NOMO-1 treated with DMSO at 0.1 percent for 48 hours (cell line): ENCODE measurements at regions not wholly inside any gene's neighbourhood (a gene's known extent, or its start where the extent isn't known, plus 50 kb on each side); places are given as distances from the start of the nearest gene placed in this dataset.
A peak's percentile ranks its signal among the peaks of the same experiment; 100 is the strongest.
"Not testable (repeated sequence)": the region's sequence is repeated elsewhere in the genome, so short reads cannot be mapped to it uniquely, and the experiment has no call there.

Experiments
- DNase-seq: peaks from one replicate; lab custom pipeline; 2025; ENCODE audit not compliant: unreplicated experiment; lab: John Stamatoyannopoulos, UW

DNA sequence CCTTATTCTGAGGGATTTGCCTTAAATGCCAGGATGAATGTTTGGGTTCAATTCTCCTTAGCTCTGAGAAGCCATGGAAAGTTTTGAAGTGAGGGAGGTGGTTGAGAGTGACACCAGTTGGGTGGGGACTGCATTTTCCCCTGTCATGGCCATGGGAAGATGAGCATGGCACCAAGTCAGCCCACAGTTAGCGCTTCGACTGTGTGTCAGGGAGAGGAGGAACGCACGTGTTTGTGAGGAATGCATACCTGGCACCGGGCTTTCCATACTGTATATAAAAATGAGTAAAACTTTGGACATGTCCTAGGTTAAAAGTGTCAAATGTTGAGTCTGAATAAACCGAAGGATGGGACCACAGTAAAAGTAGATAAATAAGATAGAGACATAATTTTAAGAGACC lies 187.5 kb upstream of the KL start:
- no peak for DNase-seq

DNA sequence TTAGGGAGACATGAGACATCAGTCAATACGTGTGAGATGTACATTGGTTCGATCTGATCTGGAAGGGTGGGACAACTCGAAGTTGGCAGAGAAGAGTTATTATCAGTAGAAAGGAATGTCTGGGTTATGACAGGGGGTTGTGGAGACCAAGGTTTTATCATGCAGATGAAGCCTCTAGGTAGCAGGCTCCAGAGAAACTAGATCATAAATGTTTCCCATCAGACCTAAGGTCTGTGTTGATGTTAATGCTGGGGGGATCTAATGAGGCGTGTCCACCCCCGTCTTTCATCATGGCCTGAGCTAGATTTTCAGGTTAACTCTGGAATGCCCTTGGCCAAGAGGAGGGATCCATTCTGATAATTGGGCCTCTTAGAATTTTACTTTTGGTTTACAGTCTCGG lies 187.0 kb upstream of the KL start:
- no peak for DNase-seq

DNA sequence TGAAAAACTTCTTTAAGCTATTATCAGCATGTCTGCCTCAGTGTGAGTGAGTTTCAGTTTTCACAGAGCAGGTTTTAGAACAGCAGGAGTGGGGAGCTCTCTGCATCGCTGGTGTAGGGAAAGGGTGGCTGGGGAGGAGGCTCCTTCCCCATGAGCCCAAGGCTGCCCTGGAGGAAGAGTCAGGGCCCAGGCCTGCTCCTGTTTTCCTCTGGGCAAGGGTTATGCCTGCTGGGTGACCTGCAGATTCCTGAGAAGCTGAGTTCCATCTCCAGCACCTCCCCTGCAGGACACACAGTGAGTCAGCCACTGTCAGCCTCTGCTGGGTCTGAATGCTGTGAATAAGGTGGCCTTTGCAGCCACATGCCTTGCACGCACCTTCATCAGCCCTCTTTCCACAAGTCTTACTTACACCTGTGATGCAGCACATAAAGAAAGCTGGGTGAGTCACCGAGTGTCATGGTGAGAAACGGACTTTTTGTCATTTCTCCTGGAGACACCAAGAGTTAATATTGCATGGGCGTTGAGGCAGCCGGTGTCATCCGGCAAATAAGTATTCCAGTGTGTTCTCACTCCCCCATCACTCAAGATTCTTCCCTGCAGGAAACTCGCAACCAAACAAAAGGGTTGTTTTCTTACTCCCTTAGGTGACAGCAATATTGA lies 186.4 kb upstream of the KL start:
- DNase-seq, result no peak

DNA sequence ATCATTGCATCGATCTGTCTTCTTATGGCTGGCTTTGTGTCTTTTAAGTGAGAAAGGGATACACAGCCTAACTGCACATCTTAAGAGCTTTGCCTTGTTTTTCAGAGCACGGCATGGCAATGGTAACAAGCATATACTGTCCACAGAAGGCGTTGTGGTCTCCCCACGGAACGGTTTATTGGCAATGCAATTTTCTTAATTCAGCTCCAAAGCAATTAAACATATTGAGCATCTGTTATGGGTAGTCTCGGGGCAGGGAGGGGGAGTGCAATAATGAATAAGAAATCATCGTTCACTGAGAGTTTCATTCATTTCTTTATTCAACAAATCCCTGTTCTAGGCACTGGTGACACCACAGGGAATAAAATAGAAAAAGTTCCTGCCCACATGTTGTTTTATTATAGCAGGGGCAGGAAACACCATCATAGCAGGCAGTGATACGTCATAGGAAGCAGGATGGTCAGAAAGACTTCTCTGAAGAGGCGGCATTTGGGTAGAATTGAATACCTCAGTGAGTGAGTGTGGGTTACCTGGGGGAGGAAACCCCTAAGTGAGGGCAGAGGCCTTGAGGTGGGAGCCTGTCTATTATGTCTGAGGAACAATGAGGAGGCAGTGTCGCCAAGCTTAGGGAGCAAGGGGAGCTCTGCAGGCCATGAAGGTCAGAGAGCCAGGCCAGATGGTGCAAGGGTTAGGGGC lies 185.7 kb upstream of the KL start:
- DNase-seq, result no peak

DNA sequence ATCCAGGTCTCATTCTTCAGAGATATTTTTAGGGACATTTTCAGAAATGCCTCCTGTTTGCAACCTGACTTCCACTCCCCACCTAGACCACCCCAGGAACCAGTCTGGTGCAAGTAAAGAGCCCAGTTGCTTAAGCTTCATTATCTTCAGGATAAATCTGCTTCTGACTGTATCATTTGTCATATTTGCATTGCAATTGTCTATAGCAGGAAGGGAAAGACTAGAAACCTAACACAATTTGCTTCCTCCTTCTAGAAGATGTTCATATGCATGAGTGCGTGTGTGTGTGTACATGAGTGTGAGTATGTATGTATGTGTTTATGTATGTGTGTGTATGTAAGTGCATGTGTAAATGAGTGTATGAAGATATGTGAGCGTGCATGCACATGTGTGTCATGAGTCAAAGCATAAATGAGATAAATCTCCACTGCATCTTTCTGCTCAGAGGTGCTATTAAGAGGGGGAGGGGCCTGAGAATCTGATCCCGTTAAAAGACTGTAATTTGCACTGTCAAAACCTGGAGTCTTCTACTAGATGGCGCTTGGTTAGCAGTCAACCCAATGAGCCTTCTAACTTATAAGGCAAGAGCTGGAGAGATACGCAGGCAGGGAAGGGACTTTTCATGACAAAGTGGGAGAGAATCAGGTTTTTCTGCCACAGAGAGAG lies 178.8 kb upstream of the KL start:
- no peak for DNase-seq

DNA sequence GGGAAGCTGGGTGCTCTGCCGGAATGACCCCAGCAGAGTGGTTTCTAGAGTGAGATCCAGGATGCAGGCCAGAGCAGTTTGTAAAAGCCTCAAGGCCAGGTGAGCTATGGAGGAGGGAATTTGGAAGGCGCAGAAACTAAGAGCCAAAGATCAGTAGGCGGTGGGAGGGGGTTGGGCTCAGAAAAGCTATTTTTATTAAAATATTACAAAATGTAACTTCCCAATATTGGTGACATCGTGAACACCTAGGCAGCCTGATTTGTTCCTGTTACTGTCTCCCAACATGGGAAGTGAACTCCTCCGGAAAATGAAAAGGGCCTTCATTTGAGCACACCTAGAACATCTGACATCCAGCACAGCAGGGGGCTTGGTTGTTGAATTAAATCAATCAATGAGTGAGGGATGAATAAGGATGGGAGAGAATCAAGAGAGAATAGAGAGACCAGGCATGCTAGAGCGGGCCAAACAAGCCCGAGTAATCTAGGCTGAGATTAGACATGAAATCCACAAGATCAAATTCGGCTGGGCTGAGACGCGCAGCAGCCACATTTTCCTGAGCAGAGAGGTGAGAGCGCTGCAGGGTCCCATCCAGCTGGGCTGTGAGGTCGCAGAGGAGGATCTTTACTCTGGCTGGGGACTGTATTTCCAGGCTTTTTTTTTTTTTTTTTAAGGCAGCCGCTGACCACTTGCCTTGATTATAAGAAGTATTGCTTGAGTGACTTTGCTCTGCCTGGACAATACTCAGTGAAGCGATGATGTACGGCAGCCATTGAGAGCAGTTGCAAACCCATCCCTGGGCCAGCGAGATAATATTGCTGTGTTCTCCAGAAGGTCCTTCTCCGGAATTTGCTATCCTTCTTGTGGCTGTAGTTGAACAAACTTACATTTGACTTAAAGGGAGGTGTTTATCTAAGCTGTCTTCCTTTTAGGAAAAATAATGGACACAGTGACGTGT lies 178.0 kb upstream of the KL start:
- DNase-seq, result no peak

DNA sequence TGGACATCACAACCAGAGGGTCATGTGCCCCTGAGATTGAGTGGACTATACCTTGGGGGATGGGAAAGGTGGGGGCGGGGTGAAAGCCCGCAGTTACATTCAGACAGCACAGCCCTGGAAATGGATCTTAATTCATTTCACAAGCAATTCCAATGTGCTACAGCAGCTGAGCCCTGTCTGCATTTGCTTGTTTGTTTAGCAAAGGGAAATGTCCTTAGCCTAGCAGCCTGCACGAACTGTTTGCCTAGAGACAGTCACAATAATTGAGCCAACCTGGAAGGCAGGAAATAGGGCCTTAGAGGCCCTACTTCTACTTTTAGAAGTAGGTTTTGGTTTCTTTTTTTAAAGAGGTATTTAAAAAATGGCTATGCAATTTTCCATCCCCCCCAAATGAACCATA lies 177.3 kb upstream of the KL start:
- DNase-seq, result peak; percentile 84

DNA sequence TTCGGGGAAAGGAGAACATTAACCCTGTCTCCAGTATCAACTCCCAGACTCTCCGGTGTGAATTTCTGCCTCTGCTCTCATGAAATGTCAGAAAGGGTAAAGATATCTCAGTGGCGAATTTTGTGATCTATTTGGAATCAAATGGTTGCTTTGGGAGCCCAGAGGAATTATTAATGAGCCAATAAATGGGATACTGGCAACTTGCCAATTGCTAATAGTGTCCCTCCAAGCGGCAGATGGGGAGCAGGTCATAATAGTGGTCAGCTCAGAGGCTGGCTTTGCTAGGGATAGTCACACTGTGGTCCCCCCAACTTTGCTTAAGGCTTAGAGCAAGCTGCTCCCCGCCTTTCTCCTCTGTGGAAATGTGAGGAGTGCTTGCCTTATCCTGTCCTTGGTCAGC lies 176.1 kb upstream of the KL start:
- DNase-seq, result no peak

DNA sequence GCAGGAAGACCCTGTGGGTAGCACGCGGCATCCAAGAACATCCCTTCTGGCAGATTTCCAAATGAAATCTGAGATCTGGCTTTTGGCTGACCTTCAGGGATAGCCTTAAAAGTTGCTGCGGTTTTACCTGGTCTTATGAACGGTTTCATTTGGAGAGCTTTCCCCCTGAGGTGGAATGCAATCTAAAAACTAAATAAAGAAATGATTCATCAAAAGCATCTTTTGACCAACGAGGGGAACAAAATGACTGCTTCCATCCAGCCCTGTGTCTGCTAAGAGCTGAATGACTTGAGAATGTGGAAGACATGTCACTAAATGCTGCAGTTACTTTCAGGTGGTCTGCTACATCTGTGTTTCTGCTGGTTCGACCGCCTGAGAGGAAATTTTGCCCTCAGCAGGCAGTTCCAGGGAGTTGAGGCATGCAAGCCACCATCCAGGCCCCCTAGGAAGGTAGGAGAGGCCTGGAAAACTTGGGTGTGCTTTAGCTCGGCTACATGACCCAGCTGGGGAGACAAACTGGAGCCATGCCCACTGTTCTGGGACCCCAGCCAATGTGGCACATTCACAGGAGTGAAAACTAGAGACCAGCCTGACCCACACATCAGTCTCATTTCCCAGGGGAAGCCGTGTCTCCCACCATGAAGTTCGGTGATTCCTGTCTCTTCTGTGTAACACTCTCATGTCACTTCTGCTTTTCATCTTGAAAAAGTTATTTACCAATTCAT lies 175.1 kb upstream of the KL start:
- DNase-seq, result no peak

DNA sequence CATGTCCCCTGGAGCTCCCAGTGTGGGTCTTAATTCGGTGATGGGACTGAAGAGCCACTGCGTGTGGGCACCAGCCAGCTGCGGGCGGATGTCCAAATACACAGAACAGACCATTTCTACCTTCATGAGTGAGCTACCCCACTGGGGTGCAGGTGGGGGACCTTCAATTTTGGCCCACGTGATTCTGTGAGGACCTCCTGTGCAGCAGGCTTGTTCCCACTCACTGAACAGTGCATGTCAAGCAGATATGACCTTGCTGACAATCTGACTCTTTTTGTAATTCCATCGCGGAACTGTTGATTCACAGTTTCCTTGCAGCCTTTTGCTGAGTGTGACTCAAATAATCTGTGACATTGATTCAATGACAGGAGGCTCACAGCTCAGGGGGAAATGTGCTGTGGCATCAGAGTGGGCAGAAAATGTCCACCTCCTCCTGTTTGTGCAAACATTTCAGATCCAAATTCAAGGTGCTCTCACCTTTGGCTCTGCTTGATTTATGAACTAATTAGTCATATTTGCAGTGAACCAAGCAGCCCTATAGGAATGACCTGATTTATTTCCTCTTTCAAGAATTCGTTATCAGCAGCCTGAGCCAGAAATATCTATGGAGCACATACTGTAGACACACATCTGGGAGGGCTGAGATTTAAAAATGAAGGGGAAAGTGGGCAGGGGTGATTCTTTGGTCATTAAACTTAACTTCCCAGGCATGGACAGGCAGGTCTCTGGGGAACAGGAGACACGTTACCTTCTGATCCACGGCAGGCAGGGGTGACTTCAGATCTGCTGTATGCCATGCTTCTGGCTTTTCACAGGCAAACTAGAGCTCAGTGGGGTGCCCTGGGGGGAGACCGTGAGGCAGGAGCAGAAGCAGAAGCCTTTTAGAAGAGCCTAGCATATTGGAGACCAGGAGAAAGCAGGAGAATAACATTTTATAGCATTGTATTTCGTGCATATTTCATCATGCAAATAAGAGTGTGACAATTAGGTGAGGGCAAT lies 170.0 kb upstream of the KL start:
- no peak for DNase-seq

DNA sequence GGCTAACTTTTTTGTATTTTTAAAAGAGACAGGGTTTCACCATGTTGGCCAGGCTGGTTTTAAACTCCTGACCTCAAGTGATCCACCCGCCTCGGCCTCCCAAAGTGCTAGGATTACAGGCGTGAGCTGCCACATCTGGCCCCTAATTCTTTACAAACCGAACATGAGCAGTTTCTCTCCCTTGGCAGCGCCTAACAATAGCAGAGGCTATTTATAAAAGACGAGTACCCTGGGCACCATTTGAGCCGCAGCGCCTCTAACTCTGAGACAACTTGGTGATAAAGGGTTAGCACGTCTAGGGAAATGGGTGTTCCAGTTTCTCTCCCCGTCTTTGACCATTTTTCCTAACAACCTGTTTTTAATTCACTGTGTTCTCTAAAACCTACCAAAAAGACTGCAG lies 168.2 kb upstream of the KL start:
- not testable (repeated sequence) for DNase-seq

DNA sequence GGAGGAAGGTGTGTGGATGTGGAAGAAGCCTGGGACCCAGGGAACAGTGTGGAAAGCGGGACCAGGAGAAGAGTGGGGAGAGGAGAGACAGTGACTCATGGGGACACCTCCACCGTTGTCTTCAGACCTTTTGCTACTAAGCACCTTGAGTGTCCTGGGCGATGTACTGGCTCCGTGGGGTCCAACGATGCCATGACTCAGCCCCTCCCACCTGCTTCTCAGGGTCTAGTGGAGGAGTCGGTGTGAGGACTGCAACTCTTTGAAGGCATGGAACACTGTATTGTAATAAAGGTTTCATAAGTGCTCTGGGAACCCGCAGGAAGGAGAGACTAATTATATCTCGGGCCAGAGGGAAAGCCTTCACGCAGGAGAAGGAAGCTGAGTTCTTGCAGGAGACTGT lies 166.9 kb upstream of the KL start:
- DNase-seq, result no peak

DNA sequence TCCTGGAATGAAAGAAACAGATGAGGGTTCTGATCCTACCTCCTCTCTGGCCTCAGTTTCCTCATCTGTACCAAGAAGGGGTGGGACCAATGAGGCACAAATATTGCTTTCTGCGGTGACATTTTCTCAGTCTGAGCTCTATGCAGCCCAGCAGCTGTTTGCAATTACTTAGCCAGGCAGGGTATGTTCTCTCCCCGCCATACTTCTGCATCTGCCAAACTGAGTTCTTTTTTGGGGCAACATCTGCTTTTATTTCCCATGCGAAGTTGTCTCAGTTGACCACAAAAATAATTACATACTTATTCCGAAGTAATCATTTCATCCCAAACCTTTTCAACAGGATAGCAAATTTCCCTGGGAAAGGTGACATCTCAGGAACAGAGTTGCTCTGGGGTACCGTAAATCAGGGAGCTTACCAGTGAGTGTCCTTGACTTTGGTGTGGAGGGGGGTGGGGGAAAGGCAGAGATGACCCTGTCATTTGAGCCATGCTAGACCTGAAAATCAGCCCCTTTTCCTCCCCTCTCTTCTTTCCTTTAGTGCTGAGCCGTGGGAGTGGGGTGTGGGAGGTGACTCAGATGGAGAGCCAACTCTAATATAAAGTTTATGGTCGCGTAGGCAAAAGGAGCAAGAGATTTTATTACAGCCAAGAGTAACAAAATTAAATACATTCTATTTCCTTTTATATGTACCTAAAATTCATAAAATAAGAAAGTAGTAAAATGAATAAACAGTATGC lies 165.7 kb upstream of the KL start:
- no peak for DNase-seq

DNA sequence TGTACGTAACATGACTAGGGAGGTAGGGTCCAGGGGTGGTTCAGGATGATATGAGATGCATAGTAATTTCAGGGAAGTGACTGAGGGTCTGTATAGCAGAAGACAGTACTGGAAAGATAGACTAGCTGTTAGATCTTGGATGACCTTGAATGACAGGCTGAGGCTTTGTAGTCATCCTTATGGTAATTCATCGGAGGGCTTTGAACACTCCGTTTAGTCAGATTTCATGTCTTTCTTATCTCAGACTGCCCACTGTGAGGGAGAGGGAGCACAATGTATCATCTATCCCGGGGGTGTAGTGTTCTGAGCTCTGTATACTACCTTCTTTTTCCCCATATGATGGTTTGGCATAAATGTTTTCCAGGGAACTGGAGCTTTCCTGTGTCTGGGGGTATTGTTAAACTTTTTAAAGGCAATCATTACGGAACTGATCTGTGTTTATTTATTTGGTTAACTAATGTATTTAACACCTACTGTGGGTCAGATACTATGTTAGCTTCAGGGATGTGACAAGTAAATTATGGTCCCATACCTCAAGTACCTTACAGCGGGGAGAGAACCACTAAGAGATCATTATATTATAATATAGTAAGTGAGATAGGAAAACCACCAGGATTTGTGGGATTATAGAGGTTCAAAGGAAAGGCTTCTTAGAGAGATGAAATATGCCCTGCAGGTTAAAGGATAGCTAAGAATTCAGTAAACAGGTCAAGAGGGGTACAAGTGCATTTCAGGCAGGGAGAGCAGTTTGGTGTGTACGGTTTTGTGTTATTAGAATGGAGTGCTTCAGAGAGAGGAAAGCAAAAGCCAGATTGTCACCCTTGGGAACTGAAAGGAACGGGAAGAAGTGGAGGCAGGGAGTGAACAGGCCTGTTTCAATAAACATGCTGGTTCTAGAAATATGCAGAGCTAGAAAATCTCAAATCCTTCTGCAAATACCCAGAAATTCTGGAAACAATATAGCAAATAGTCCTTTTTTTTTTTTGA lies 164.8 kb upstream of the KL start:
- no peak for DNase-seq

DNA sequence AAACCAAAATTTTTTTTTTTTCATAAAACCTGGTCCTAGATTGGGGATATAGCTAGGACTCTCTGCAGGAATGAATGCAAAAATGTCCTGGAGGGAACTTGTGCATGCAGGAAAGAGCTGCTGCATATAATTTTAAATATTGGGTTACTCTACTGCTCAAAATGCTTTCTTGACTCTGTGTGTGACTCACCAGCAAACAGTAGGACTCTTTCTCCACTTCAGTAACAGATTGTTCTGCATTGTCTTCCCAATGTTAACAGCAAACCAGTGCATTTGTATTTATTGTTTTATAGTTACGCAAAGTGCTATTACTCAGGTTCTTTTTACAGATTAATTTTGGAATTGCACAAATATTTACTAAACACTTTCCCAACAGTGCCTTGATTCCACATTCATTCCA lies 163.7 kb upstream of the KL start:
- no peak for DNase-seq

DNA sequence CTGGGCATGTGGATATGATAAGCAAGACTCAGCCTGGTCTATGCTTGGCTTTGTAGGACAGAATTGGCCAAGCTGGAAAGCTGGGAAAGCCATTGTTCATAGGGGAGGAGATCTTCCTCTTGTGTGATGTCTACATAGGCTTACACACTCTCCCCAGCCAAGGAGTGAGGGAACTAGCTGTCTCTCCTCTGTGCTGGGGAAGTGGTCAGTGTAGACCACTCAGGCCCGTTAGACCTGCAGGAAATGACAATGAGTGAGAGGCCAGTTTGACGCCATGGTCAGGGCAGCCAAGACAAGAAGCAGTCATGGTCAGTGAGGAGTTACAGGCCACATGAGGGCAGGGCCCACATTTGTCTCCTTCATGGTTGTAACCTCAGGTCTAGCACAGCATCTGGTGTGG lies 159.1 kb upstream of the KL start:
- DNase-seq, result no peak

DNA sequence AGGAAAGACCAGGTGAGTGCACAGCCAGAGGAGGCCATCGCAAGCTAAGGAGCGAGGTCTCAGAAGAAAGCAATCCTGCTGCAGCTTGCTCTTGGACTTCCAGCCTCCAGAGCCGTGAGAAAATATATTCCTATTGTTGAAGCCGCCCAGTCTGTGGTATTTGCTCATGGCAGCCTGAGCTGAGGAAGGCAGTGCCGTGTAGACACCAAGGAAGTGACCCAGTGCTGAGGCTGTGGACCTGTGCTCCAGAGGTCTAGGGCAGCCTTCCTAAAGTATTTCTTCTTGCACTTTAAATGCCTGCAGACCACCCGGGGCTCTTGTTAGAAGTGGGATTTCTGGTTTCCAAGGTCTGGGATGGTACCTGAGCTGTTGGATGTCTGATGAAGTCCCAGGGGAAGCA lies 158.5 kb upstream of the KL start:
- no peak for DNase-seq
